SK-N-SH (cell line): ENCODE measurements at regions not wholly inside any gene's neighbourhood (a gene's known extent, or its start where the extent isn't known, plus 50 kb on each side); places are given as distances from the start of the nearest gene placed in this dataset.

ENCODE experiments used
- CTCF ChIA-PET: fragments of 300-600, 350-600 bp; formaldehyde crosslinking; extraction: SDS; loops from one replicate; lab custom pipeline; 2021; lab: Yijun Ruan, JAX
- POLR2A ChIA-PET: fragments of 350-600 bp; sonication (Branson Sonifier 250); formaldehyde crosslinking; extraction: SDS; loops from one replicate; lab custom pipeline; 2020; ENCODE audit warnings: antibody characterized with exemption, inconsistent platforms; lab: Yijun Ruan, JAX
- DNase-seq: peaks from one replicate; pipeline ENCODE4 v3.0.0; 2012
- H2AFZ ChIP-seq: fragments of 200-600 bp; sonication (generic); 2 replicates; pipeline ENCODE4 v1.8.1; 2016; ENCODE audit warnings: antibody characterized with exemption, mild to moderate bottlenecking, low read depth
- H3F3A ChIP-seq: fragments of 200-600 bp; sonication (generic); replicated peaks from 2 replicates; pipeline ENCODE3; 2016; ENCODE audit warnings: antibody characterized with exemption, mild to moderate bottlenecking; ENCODE audit not compliant: insufficient read depth
- H3K27ac ChIP-seq, 2 experiments: fragments of 200-500 bp in 1 of 2; fragments of 200-600 bp in 1 of 2; sonication (Bioruptor generic) in 1 of 2; sonication (generic), shearing (Covaris generic) in 1 of 2; 2 replicates each; pipeline versions ENCODE4 v1.5.1 to v1.6.1; 2014 to 2016; ENCODE audit warnings: low read depth in 2 of 2, inconsistent platforms in 1 of 2, low read length in 1 of 2, mild to moderate bottlenecking in 1 of 2, mixed read lengths in 1 of 2
- H3K27me3 ChIP-seq: fragments of 200-600 bp; sonication (generic), shearing (Covaris generic); 2 replicates; pipeline ENCODE4 v1.6.1; 2016; ENCODE audit warnings: mixed run types; ENCODE audit not compliant: insufficient read depth
- H3K36me3 ChIP-seq, 2 experiments: fragments of 200-500 bp in 1 of 2; fragments of 200-600 bp in 1 of 2; sonication (Bioruptor generic) in 1 of 2; sonication (generic) in 1 of 2; replicated peaks in 1 of 2; 2 replicates each; pipeline versions ENCODE3 to v1.5.1; 2014 to 2016; ENCODE audit warnings: low read length in 1 of 2, mild to moderate bottlenecking in 1 of 2; ENCODE audit not compliant: insufficient read depth in 2 of 2, control insufficient read depth in 1 of 2
- H3K4me1 ChIP-seq, 2 experiments: fragments of 200-500 bp in 1 of 2; fragments of 200-600 bp in 1 of 2; sonication (Bioruptor generic) in 1 of 2; sonication (generic), shearing (Covaris generic) in 1 of 2; 2 replicates each; pipeline versions ENCODE4 v1.5.1 to v1.6.1; 2014 to 2016; ENCODE audit warnings: low read depth in 1 of 2, low read length in 1 of 2, mixed run types in 1 of 2; ENCODE audit not compliant: insufficient read depth in 2 of 2, control insufficient read depth in 1 of 2
- H3K4me2 ChIP-seq: fragments of 200-600 bp; sonication (generic), shearing (Covaris generic); 2 replicates; pipeline ENCODE4 v1.6.1; 2017; ENCODE audit warnings: mixed run types
- H3K4me3 ChIP-seq, 2 experiments: fragments of 200-500 bp in 1 of 2; fragments of 200-600 bp in 1 of 2; sonication (Bioruptor generic) in 1 of 2; sonication (generic), shearing (Covaris generic) in 1 of 2; 2 replicates each; pipeline versions ENCODE4 v1.5.1 to v1.8.1; 2014 to 2016; ENCODE audit warnings: low read depth in 2 of 2, inconsistent platforms in 1 of 2, low read length in 1 of 2, mild to moderate bottlenecking in 1 of 2, mixed read lengths in 1 of 2, moderate library complexity in 1 of 2
- H3K79me2 ChIP-seq: fragments of 200-600 bp; sonication (generic); 2 replicates; pipeline ENCODE4 v1.8.1; 2017; ENCODE audit warnings: mild to moderate bottlenecking; ENCODE audit not compliant: insufficient read depth
- H3K9ac ChIP-seq: fragments of 200-600 bp; sonication (generic); 2 replicates; pipeline ENCODE4 v1.6.1; 2017; ENCODE audit warnings: mixed run types
- H3K9me2 ChIP-seq: fragments of 200-600 bp; sonication (generic); 2 replicates; pipeline ENCODE4 v1.6.1; 2017; ENCODE audit warnings: mixed run types
- H3K9me3 ChIP-seq: fragments of 200-600 bp; sonication (generic); 2 replicates; pipeline ENCODE4 v1.6.1; 2017; ENCODE audit warnings: mixed run types, mild to moderate bottlenecking, moderate library complexity
- H4K20me1 ChIP-seq: fragments of 200-600 bp; sonication (generic); 2 replicates; pipeline ENCODE4 v1.6.1; 2017; ENCODE audit warnings: mild to moderate bottlenecking, mixed run types; ENCODE audit not compliant: insufficient read depth
- EP300 ChIP-seq, 2 experiments: IDR thresholded peaks; 2 replicates each; pipeline versions ENCODE4 v1.4.0 to v1.6.1; 2012; ENCODE audit warnings: borderline replicate concordance in 1 of 2, low read depth in 1 of 2, low read length in 1 of 2
- FOSL2 ChIP-seq: IDR thresholded peaks from 2 replicates; pipeline ENCODE4 v1.4.0; 2012; ENCODE audit warnings: low read depth, mild to moderate bottlenecking, moderate library complexity, borderline replicate concordance
- IRF3 ChIP-seq: fragments of 150-350 bp; IDR thresholded peaks from 2 replicates; pipeline ENCODE4 v1.6.1; 2016; ENCODE audit warnings: mild to moderate bottlenecking, low read depth, low read length
- MEF2A ChIP-seq: IDR thresholded peaks from 2 replicates; pipeline ENCODE4 v1.4.0; 2012; ENCODE audit warnings: low read depth, borderline replicate concordance
- MXI1 ChIP-seq: IDR thresholded peaks from 2 replicates; pipeline ENCODE4 v1.6.1; 2012; ENCODE audit warnings: mild to moderate bottlenecking, low read depth, low read length, improper control_type of control experiment
- NFIC ChIP-seq: IDR thresholded peaks from 2 replicates; pipeline ENCODE4 v1.4.0; 2012; ENCODE audit warnings: borderline replicate concordance
- NRF1 ChIP-seq: IDR thresholded peaks from 2 replicates; pipeline ENCODE4 v1.6.1; 2012; ENCODE audit warnings: low read depth, mild to moderate bottlenecking, low read length
- RAD21 ChIP-seq: IDR thresholded peaks from 2 replicates; pipeline ENCODE4 v1.6.1; 2012; ENCODE audit warnings: mild to moderate bottlenecking, low read length
- REST ChIP-seq: IDR thresholded peaks from 2 replicates; pipeline ENCODE4 v1.6.1; 2012; ENCODE audit warnings: mild to moderate bottlenecking, low read depth, low read length, moderate library complexity
- YY1 ChIP-seq: IDR thresholded peaks from 2 replicates; pipeline ENCODE4 v1.4.0; 2012; ENCODE audit warnings: low read depth, mild to moderate bottlenecking
- WGBS: methylation state at CpG from one replicate; pipeline ENCODE4 v1.1.6; 2017; ENCODE audit warnings: low lambda C conversion rate; 5-methylcytosine and 5-hydroxymethylcytosine counted together

GRCh38 chr13:109541081-109541480, 245.3 kb downstream of the IRS2 start:
- WGBS = 89% methylated on average over 3 of the region's 3 CpGs
- no peak overlapping the region for H2AFZ ChIP-seq
- POLR2A ChIA-PET = no interaction called here

GRCh38 chr13:109537584-109537983, 248.8 kb downstream of the IRS2 start:
- no peak overlapping the region for H3K4me2 ChIP-seq
- CTCF ChIA-PET = interaction anchor here (1.3 to 1.4 kb wide), 2 partner anchors 10 to 13 kb away, joined by 3 read pairs; no protein-coding TSS in a partner anchor
- no peaks in the 10 kb centered on the region for H3K27me3 ChIP-seq
- H4K20me1 ChIP-seq = no peaks in the 10 kb centered on the region
- H3K9ac ChIP-seq = no peak overlapping the region
- TF ChIP-seq REST (no peak), MEF2A (no peak), NFIC (no peak), RAD21 (no peak), NRF1 (no peak)
- H3K27ac ChIP-seq = no peak overlapping the region
- no peaks in the 10 kb centered on the region for H3K79me2 ChIP-seq
- no peaks in the 10 kb centered on the region for H3K9me3 ChIP-seq
- no peaks in the 10 kb centered on the region for H3K9me2 ChIP-seq
- DNase-seq = no peak
- H3K36me3 ChIP-seq = no peaks in the 10 kb centered on the region
- 85% methylated on average over 12 of the region's 12 CpGs for WGBS
- no peak overlapping the region for H2AFZ ChIP-seq
- H3K4me1 ChIP-seq = no peaks in the 10 kb centered on the region
- no peaks in the 10 kb centered on the region for H3F3A ChIP-seq
- POLR2A ChIA-PET = no interaction called here
- no peak overlapping the region for H3K4me3 ChIP-seq

More at GRCh38 chr13:109541081-109541480, 245.3 kb downstream of the IRS2 start:
- TF ChIP-seq FOSL2 = no peak
- no peak for TF ChIP-seq MXI1
- no peak for TF ChIP-seq IRF3
- no peak for TF ChIP-seq EP300 (IDR thresholded peaks at IDR 0.05; ENCODE audit: borderline replicate concordance in 1 of 2, low read depth in 1 of 2, low read length in 1 of 2)
- no peak for TF ChIP-seq YY1
- no peaks in the 10 kb centered on the region for H3F3A ChIP-seq
- H4K20me1 ChIP-seq = no peaks in the 10 kb centered on the region
- no peaks in the 10 kb centered on the region for H3K27me3 ChIP-seq
- H3K79me2 ChIP-seq = no peaks in the 10 kb centered on the region
- H3K9me3 ChIP-seq = no peaks in the 10 kb centered on the region
- no peak overlapping the region for H3K9ac ChIP-seq
- H3K4me2 ChIP-seq = no peak overlapping the region
- no peak overlapping the region for H3K27ac ChIP-seq
- H3K4me1 ChIP-seq = peaks cover 0 to 5% of the 10 kb centered on the region in 2 experiments; a peak in 2 of 4 replicates
- CTCF ChIA-PET = no interaction called here
- DNase-seq = no peak
- H3K9me2 ChIP-seq = no peaks in the 10 kb centered on the region
- no peaks in the 10 kb centered on the region for H3K36me3 ChIP-seq
- H3K4me3 ChIP-seq = no peak overlapping the region
